ENCODE measurements at regions not wholly inside any gene's neighbourhood (a gene's known extent, or its start where the extent isn't known, plus 50 kb on each side); places are given as distances from the start of the nearest gene placed in this dataset.

DNA sequence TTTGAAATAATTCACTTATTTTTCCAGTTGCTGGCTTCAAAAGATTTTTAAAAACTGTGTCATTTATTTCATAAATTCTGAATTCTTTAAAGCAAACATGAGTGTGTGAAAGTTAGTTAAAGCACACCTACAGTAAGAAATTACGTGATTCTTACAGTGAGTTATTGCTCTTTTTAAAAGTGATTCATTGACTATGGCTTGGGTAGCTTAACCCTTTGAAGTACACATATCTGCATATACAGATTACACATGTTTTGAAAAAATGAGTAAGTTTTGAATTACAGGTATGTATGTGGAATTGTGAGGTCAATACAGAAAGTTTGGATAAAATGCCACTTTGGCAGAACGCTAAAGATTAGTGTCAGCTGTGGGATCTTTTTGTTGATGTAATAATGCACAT is 64.5 kb upstream of the MBNL1 start:
- no peaks in the 10 kb centered on the region for H3K9me2 ChIP-seq (replicated peaks; ENCODE audit: control insufficient read depth, low read length)
- no peaks in the 10 kb centered on the region for H3K36me3 ChIP-seq (ENCODE audit: control insufficient read depth, low read length)
- TF ChIP-seq CTCF (IDR thresholded peaks at IDR 0.05; ENCODE audit: low read depth, low read length, poor library complexity, severe bottlenecking) (no peak), EZH2phosphoT487 (IDR thresholded peaks at IDR 0.05; ENCODE audit: borderline replicate concordance, low read length) (no peak)
- no peaks in the 10 kb centered on the region; the same call in 1 of the 2 replicates for H3K79me2 ChIP-seq (ENCODE audit: control insufficient read depth, low read length)
- peak overlapping the region; percentile 69 for H3K4me3 ChIP-seq (ENCODE audit: low read length)
- no peaks in the 10 kb centered on the region; the same call in 1 of the 2 replicates for H3K9me3 ChIP-seq (ENCODE audit: control insufficient read depth, insufficient read depth, low read length)
- H3K27me3 ChIP-seq (ENCODE audit: control insufficient read depth, low read length): no peaks in the 10 kb centered on the region
- peaks cover 37% of the 10 kb centered on the region for H3F3A ChIP-seq (ENCODE audit: control insufficient read depth, insufficient read depth)
- H4K20me1 ChIP-seq (ENCODE audit: control insufficient read depth, insufficient read depth, low read depth, low read length): no peaks in the 10 kb centered on the region
- H3K4me1 ChIP-seq (ENCODE audit: control insufficient read depth, low read length): peaks cover 83% of the 10 kb centered on the region
- peak overlapping the region; percentile 86 for H3K27ac ChIP-seq (ENCODE audit: low read depth, low read length)
- H3K4me2 ChIP-seq (ENCODE audit: low read length): peak overlapping the region; percentile 81

GRCh38 chr3:152205097-152205593 is 63.6 kb upstream of the MBNL1 start:
- H3F3A ChIP-seq (ENCODE audit: control insufficient read depth, insufficient read depth): peaks cover 30% of the 10 kb centered on the region
- H3K4me3 ChIP-seq (ENCODE audit: low read length): peak overlapping the region; percentile 69
- H3K4me1 ChIP-seq (ENCODE audit: control insufficient read depth, low read length): peaks cover 74% of the 10 kb centered on the region
- peak overlapping the region; percentile 81 for H3K4me2 ChIP-seq (ENCODE audit: low read length)
- H3K9me3 ChIP-seq (ENCODE audit: control insufficient read depth, insufficient read depth, low read length): no peaks in the 10 kb centered on the region; the same call in 1 of the 2 replicates
- TF ChIP-seq CTCF (IDR thresholded peaks at IDR 0.05; ENCODE audit: low read depth, low read length, poor library complexity, severe bottlenecking) (no peak), EZH2phosphoT487 (IDR thresholded peaks at IDR 0.05; ENCODE audit: borderline replicate concordance, low read length) (no peak)
- H3K79me2 ChIP-seq (ENCODE audit: control insufficient read depth, low read length): no peaks in the 10 kb centered on the region; the same call in 1 of the 2 replicates
- H3K27me3 ChIP-seq (ENCODE audit: control insufficient read depth, low read length): no peaks in the 10 kb centered on the region
- no peaks in the 10 kb centered on the region for H3K36me3 ChIP-seq (ENCODE audit: control insufficient read depth, low read length)
- H3K27ac ChIP-seq (ENCODE audit: low read depth, low read length): peak overlapping the region; percentile 86
- no peaks in the 10 kb centered on the region for H3K9me2 ChIP-seq (replicated peaks; ENCODE audit: control insufficient read depth, low read length)
- no peaks in the 10 kb centered on the region for H4K20me1 ChIP-seq (ENCODE audit: control insufficient read depth, insufficient read depth, low read depth, low read length)

GRCh38 chr3:152206243-152206760 is 62.4 kb upstream of the MBNL1 start:
- Histone ChIP-seq H3K27ac (ENCODE audit: low read depth, low read length) (peak overlapping the region; percentile 86; the same call in 1 of the 2 replicates), H3K9me3 (ENCODE audit: control insufficient read depth, insufficient read depth, low read length) (no peaks in the 10 kb centered on the region; the same call in 1 of the 2 replicates), H3K36me3 (ENCODE audit: control insufficient read depth, low read length) (no peaks in the 10 kb centered on the region), H4K20me1 (ENCODE audit: control insufficient read depth, insufficient read depth, low read depth, low read length) (no peaks in the 10 kb centered on the region), H3K4me2 (ENCODE audit: low read length) (no peak overlapping the region), H3K4me1 (ENCODE audit: control insufficient read depth, low read length) (peaks cover 62% of the 10 kb centered on the region), H3K4me3 (ENCODE audit: low read length) (no peak overlapping the region), H3K79me2 (ENCODE audit: control insufficient read depth, low read length) (no peaks in the 10 kb centered on the region; the same call in 1 of the 2 replicates), H3F3A (ENCODE audit: control insufficient read depth, insufficient read depth) (peaks cover 24% of the 10 kb centered on the region), H3K27me3 (ENCODE audit: control insufficient read depth, low read length) (no peaks in the 10 kb centered on the region), H3K9me2 (replicated peaks; ENCODE audit: control insufficient read depth, low read length) (no peaks in the 10 kb centered on the region)
- TF ChIP-seq CTCF (IDR thresholded peaks at IDR 0.05; ENCODE audit: low read depth, low read length, poor library complexity, severe bottlenecking) (no peak), EZH2phosphoT487 (IDR thresholded peaks at IDR 0.05; ENCODE audit: borderline replicate concordance, low read length) (no peak)
